ENCODE measurements at regions not wholly inside any gene's neighbourhood (a gene's known extent, or its start where the extent isn't known, plus 50 kb on each side); places are given as distances from the start of the nearest gene placed in this dataset.

DNA sequence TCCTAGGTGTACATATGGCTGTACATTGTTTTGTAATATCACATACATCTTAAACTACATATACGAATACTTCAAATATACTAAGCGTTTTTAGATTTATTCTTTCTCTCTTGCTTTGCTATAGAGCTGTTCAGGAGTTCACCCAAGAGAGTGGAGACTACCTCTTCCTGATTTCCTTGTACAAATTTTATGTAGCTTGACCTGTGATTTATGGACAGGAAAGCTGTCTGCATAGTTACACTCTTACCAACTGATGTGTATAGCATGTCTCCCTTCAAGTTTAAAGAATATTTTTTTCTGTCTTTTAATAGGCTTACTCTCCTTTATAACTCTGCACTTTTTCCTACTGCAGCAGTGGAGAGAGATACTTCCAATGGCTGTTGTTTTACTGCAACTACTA, 428.7 kb downstream of the NDFIP2 start:
- no peak for TF ChIP-seq EZH2 (IDR thresholded peaks at IDR 0.05; ENCODE audit: borderline replicate concordance, low read depth, low read length, poor library complexity, severe bottlenecking)
- TF ChIP-seq, protein P1, sequence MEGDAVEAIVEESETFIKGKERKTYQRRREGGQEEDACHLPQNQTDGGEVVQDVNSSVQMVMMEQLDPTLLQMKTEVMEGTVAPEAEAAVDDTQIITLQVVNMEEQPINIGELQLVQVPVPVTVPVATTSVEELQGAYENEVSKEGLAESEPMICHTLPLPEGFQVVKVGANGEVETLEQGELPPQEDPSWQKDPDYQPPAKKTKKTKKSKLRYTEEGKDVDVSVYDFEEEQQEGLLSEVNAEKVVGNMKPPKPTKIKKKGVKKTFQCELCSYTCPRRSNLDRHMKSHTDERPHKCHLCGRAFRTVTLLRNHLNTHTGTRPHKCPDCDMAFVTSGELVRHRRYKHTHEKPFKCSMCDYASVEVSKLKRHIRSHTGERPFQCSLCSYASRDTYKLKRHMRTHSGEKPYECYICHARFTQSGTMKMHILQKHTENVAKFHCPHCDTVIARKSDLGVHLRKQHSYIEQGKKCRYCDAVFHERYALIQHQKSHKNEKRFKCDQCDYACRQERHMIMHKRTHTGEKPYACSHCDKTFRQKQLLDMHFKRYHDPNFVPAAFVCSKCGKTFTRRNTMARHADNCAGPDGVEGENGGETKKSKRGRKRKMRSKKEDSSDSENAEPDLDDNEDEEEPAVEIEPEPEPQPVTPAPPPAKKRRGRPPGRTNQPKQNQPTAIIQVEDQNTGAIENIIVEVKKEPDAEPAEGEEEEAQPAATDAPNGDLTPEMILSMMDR (conservative IDR thresholded peaks at IDR 0.05; ENCODE audit: low read depth, low read length), result no peak
